ENCODE measurements at regions not wholly inside any gene's neighbourhood (a gene's known extent, or its start where the extent isn't known, plus 50 kb on each side); places are given as distances from the start of the nearest gene placed in this dataset.
A peak's percentile ranks its signal among the peaks of the same experiment; 100 is the strongest.

DNA sequence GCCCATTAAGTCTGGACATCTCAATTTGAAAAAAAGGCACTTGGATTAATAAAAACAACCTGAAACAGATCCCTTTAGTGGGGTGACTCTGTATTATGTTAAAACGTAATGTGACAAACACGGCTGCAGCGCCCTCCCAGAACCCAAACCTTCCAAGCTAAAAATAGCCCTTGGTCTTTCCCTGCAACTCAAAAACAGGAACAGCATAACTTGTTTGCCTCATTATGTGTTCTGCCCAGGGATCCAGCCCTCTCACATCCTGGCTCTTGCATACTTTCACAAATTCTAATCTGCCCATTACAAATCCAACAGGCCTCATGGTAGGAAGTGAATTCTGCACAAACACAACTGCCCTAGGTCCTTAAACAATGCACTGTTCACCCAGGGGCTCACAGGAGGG lies 94.7 kb upstream of the GADD45A start:
- TF ChIP-seq, protein P1, sequence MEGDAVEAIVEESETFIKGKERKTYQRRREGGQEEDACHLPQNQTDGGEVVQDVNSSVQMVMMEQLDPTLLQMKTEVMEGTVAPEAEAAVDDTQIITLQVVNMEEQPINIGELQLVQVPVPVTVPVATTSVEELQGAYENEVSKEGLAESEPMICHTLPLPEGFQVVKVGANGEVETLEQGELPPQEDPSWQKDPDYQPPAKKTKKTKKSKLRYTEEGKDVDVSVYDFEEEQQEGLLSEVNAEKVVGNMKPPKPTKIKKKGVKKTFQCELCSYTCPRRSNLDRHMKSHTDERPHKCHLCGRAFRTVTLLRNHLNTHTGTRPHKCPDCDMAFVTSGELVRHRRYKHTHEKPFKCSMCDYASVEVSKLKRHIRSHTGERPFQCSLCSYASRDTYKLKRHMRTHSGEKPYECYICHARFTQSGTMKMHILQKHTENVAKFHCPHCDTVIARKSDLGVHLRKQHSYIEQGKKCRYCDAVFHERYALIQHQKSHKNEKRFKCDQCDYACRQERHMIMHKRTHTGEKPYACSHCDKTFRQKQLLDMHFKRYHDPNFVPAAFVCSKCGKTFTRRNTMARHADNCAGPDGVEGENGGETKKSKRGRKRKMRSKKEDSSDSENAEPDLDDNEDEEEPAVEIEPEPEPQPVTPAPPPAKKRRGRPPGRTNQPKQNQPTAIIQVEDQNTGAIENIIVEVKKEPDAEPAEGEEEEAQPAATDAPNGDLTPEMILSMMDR (IDR thresholded peaks at IDR 0.05; ENCODE audit: low read depth, low read length): no peak
- peak; percentile 61 to 86 for DNase-seq (ENCODE audit: low read depth in 2 of 2)
- no peak overlapping the region for H3K4me3 ChIP-seq (replicated peaks in 1 of 2; ENCODE audit: low read depth in 2 of 2, low read length in 2 of 2)

DNA sequence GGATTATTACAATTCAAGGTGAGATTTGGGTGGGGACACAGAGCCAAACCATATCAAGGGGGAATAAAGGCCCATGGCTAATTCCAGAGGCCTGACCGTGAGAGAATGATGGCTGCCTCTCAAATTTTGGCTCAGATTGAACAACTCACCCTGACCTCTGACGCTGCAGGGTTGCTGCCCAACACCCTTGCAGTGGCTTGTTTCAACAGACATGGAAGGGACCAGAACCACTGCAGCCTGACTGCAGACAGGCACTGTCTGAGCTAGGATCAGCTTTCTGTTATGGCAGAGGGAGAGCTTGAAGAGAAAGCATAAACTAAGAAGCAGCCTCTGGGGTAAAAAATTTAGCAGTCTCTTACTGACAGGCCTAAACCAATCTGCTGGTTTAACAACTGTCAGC lies 90.2 kb upstream of the GADD45A start:
- no peak for DNase-seq (ENCODE audit: low read depth in 2 of 2)
- no peak overlapping the region for H3K4me3 ChIP-seq (replicated peaks in 1 of 2; ENCODE audit: low read depth in 2 of 2, low read length in 2 of 2)
- TF ChIP-seq, protein P1 (IDR thresholded peaks at IDR 0.05; ENCODE audit: low read depth, low read length): no peak

DNA sequence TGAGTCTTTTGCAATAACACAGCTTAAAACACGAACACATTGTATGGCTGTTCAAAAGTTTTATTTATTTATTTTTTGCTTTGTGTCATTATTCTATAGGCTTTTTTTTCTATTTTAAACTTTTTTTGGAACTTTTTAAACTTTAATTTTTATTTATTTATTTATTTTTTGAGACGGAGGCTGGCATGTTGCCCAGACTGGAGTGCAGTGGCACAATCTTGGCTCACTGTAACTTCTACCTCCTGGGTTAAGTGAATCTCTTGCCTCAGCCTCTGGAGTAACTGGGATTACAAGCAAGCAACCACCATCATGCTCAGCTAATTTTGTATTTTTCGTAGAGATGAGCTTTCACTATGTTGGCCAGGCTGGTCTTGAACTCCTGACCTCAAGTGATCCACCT lies 88.3 kb upstream of the GADD45A start:
- no peak overlapping the region for H3K4me3 ChIP-seq (replicated peaks in 1 of 2; ENCODE audit: low read depth in 2 of 2, low read length in 2 of 2)
- DNase-seq (ENCODE audit: low read depth in 2 of 2): no peak
- TF ChIP-seq, protein P1 (IDR thresholded peaks at IDR 0.05; ENCODE audit: low read depth, low read length): no peak

DNA sequence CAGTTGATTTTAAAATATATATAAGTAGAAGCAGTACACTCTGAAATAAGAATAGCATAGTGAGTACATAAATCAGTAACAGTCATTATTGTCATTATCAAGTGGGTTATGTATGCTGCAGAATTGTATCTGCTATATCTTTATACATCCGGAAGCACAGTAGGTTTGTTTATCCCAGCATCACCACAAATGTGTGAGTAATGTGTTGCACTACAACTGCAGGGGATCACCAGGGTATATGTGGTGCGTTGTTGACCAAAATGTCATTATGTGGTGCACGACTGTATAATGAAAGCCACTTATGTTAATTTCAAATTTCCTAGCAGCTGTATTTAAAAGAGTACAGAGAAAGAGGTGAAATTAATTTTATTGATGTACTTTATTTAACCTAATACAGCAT lies 87.7 kb upstream of the GADD45A start:
- no peak overlapping the region for H3K4me3 ChIP-seq (replicated peaks in 1 of 2; ENCODE audit: low read depth in 2 of 2, low read length in 2 of 2)
- DNase-seq (ENCODE audit: low read depth in 2 of 2): no peak
- TF ChIP-seq, protein P1 (IDR thresholded peaks at IDR 0.05; ENCODE audit: low read depth, low read length): no peak

DNA sequence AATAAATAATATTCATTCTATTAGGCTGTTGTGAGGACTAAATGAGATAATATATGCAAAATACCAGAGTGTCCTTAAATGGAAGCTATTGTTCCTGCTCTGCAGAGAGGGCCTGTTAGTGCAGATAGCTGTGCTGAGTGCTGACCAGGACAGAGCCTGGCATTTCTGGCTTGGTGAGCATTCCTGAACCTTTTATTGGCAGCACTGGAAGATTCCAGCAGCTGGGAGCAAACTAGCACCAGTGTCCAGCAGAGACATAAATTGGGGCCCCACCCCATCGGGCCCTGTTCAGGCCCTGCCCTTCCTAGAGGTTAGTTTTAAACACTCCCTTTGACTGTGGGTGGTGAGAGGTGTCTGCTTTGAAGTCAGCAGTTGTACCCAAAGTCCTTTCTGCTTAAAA lies 85.9 kb upstream of the GADD45A start:
- no peak for DNase-seq (ENCODE audit: low read depth in 2 of 2)
- no peak overlapping the region for H3K4me3 ChIP-seq (replicated peaks in 1 of 2; ENCODE audit: low read depth in 2 of 2, low read length in 2 of 2)
- TF ChIP-seq, protein P1 (IDR thresholded peaks at IDR 0.05; ENCODE audit: low read depth, low read length): no peak

DNA sequence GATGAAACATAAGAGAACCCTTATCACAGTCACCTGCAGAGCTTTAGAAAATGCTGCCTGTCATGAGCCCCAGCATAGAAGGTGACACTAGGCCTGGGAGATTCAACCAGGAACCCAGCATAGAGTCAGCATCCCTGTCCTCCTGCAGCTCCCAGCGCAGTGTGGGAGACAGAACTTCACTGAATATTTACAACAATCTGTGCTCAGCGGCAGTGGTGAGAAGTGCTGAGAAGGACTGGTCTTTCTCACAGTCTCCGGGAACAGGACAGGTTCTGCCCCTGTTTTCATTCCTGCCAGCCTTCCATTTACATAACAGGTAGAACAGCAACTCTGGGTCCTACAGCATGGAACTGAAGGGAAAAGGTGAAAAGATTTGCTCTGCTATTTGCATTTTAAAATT lies 83.5 kb upstream of the GADD45A start:
- TF ChIP-seq, protein P1 (IDR thresholded peaks at IDR 0.05; ENCODE audit: low read depth, low read length): no peak
- no peak overlapping the region for H3K4me3 ChIP-seq (replicated peaks in 1 of 2; ENCODE audit: low read depth in 2 of 2, low read length in 2 of 2)

DNA sequence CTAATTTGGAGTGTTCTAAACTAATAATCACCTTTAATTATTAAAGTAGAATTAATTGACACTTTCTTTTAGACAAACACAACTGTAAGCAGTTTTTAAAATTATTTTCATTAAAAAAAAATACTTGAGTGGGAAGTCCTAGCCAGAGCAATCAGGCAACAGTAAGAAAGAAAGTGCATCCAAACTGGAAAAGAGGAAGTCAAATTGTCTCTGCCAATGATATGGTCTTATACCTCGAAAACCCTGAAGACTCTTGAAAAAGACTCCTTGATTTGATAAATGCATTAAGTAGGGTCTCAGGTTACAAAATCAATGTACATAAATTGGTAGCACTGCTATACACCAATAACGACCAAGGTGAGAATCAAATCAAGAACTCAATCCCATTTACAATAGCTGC lies 83.0 kb upstream of the GADD45A start:
- no peak overlapping the region for H3K4me3 ChIP-seq (replicated peaks in 1 of 2; ENCODE audit: low read depth in 2 of 2, low read length in 2 of 2)
- no peak for DNase-seq (ENCODE audit: low read depth in 2 of 2)
- TF ChIP-seq, protein P1 (IDR thresholded peaks at IDR 0.05; ENCODE audit: low read depth, low read length): no peak

More for the DNA sequence above, 83.5 kb upstream of the GADD45A start:
- DNase-seq (ENCODE audit: low read depth in 2 of 2): no peak

Measured in cardiac fibroblast (primary cell).